Lung (tissue), 11 donors: ENCODE measurements at regions not wholly inside any gene's neighbourhood (a gene's known extent, or its start where the extent isn't known, plus 50 kb on each side); places are given as distances from the start of the nearest gene placed in this dataset.

Source experiments
- ATAC-seq: fragments of 200-7000 bp; cut with Tn5 transposase; one replicate; pipeline ENCODE4 v1.9.1; 2020; ENCODE audit warnings: moderate number of reproducible peaks; ENCODE audit not compliant: insufficient read depth, low FRiP score
- DNase-seq, 3 donors: peaks; one replicate each; pipeline ENCODE4 v3.0.0-alpha.2; 2013 to 2017
- H3K27ac ChIP-seq, 2 donors: one replicate each; pipeline ENCODE4 v1.5.1; 2013; ENCODE audit warnings: mild to moderate bottlenecking in 2 of 2, moderate library complexity in 2 of 2, control low read depth in 1 of 2, inconsistent platforms in 1 of 2, low read depth in 1 of 2, low read length in 1 of 2
- H3K27me3 ChIP-seq, 3 donors: one replicate each; pipeline ENCODE4 v1.5.1; 2013; ENCODE audit warnings: low read length in 2 of 3; ENCODE audit not compliant: control insufficient read depth in 3 of 3, insufficient read depth in 3 of 3
- H3K36me3 ChIP-seq, 4 donors: one replicate each; pipeline ENCODE4 v1.5.1; 2013; ENCODE audit warnings: low read length in 4 of 4, mild to moderate bottlenecking in 1 of 4, moderate library complexity in 1 of 4; ENCODE audit not compliant: control insufficient read depth in 4 of 4, insufficient read depth in 4 of 4
- H3K4me1 ChIP-seq, 5 donors: one replicate each; pipeline ENCODE4 v1.5.1; 2013; ENCODE audit warnings: low read length in 5 of 5, mild to moderate bottlenecking in 2 of 5, moderate library complexity in 1 of 5; ENCODE audit not compliant: control insufficient read depth in 5 of 5, insufficient read depth in 5 of 5
- H3K4me3 ChIP-seq: one replicate; pipeline ENCODE4 v1.5.1; 2013; ENCODE audit warnings: mild to moderate bottlenecking, control low read depth, moderate library complexity
- H3K9ac ChIP-seq, 2 donors: one replicate each; pipeline ENCODE4 v1.5.1; 2013; ENCODE audit warnings: low read length in 2 of 2, control low read depth in 1 of 2; ENCODE audit not compliant: insufficient read depth in 1 of 2
- H3K9me3 ChIP-seq, 4 donors: one replicate each; pipeline ENCODE4 v1.5.1; 2013; ENCODE audit warnings: low read length in 3 of 4, mild to moderate bottlenecking in 1 of 4, moderate library complexity in 1 of 4; ENCODE audit not compliant: control insufficient read depth in 4 of 4, insufficient read depth in 3 of 4
- WGBS, 2 donors: extraction: QIAGEN DNeasy Blood & Tissue Kit; methylation state at CpG; one replicate each; pipeline ENCODE4 v1.1.7; 2013; 5-methylcytosine and 5-hydroxymethylcytosine counted together
- TF ChIP-seq, protein P1 (sequence below): IDR thresholded peaks from 2 replicates; pipeline ENCODE4 v1.5.1; 2012; ENCODE audit warnings: mild to moderate bottlenecking; ENCODE audit errors: control extremely low read depth, extremely low read depth
- donor health status: control.
- donor health status: control.
- donor health status: Bipolar disorder and iron deficiency.
- donor health status: healthy.
- donor health status: DM: yes; HTN: yes; CAD: no.

- no peaks in the 10 kb centered on the region for H3K4me1 ChIP-seq
- ATAC-seq (no peak), DNase-seq (no peak)
- no peak overlapping the region for H3K9ac ChIP-seq
- H3K4me3 ChIP-seq, result no peak overlapping the region
- peaks cover 0 to 6% (median 0%) of the 10 kb centered on the region in 4 donors for H3K9me3 ChIP-seq
- TF ChIP-seq, protein P1, sequence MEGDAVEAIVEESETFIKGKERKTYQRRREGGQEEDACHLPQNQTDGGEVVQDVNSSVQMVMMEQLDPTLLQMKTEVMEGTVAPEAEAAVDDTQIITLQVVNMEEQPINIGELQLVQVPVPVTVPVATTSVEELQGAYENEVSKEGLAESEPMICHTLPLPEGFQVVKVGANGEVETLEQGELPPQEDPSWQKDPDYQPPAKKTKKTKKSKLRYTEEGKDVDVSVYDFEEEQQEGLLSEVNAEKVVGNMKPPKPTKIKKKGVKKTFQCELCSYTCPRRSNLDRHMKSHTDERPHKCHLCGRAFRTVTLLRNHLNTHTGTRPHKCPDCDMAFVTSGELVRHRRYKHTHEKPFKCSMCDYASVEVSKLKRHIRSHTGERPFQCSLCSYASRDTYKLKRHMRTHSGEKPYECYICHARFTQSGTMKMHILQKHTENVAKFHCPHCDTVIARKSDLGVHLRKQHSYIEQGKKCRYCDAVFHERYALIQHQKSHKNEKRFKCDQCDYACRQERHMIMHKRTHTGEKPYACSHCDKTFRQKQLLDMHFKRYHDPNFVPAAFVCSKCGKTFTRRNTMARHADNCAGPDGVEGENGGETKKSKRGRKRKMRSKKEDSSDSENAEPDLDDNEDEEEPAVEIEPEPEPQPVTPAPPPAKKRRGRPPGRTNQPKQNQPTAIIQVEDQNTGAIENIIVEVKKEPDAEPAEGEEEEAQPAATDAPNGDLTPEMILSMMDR, result no peak
- WGBS, 2 donors, result 8 to 36% methylated on average over 1 of the region's 1 CpG
- peaks cover 6 to 18% (median 7%) of the 10 kb centered on the region in 3 donors for H3K27me3 ChIP-seq
- H3K36me3 ChIP-seq, result no peaks in the 10 kb centered on the region
- no peak overlapping the region for H3K27ac ChIP-seq
Measured at GRCh38 chr17:36702636-36703035, 101.3 kb downstream of the MRM1 start.

DNA sequence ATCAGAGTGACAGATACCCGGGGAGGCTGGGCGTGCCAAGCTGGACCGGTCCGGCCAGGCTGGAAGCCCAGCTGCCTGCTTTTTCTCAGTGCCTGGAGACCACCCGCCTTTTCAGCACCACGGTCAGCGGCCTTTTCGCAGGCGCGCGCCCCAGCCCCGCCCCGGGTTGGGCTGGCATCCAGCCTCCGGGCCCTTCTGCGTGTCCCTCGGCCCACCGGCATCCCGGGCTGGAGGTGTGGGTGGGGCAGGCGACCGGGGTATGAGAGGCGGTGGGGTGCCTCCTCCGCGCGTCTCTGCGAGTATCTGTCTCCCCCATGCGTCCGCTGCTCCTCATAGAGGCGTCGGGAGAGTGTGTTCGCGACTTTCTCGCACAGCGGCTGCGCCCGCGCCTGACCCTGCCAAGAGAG lies 102.5 kb downstream of the MRM1 start:
- DNase-seq, result peak; percentile 70 to 76 (median 75)
- 5 to 6% methylated on average over 36 of the region's 36 CpGs for WGBS, 2 donors
- Histone ChIP-seq H3K36me3 (no peaks in the 10 kb centered on the region), H3K27ac (no peak overlapping the region), H3K4me1 (no peaks in the 10 kb centered on the region), H3K4me3 (no peak overlapping the region), H3K9ac (no peak overlapping the region), H3K9me3 (peaks cover 0 to 6% (median 0%) of the 10 kb centered on the region in 4 donors), H3K27me3 (peaks cover 6 to 18% (median 7%) of the 10 kb centered on the region in 3 donors)
- no peak for ATAC-seq
- TF ChIP-seq, protein P1, result no peak

DNA sequence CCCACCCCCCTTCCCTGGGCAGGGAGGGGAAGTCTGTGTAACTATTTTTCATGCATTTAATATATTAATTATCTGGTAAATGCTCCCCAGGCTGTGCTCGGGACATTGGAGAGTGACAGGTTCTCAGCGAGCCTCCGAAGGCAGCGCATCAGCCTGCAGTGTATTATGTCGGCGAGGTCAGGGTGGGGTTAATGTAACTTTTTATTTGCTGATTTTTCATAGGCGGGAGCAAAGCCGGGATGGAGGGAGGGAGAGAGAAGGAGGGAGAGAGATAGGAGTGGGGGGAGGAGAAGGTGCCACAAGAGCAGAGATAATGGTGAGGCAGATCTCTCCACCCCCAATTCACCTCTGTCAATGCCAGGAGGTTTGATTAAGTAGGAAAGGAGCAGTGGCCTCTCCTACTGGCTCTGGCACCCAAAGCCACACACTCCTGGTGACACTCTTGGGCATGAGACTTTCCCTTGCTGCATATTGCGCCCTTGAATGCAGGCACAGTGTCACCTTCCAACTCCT lies 104.0 kb downstream of the MRM1 start:
- ATAC-seq (no peak), DNase-seq (no peak)
- no peak overlapping the region for H3K4me3 ChIP-seq
- 60 to 79% methylated on average over 9 of the region's 9 CpGs for WGBS, 2 donors
- no peaks in the 10 kb centered on the region for H3K36me3 ChIP-seq
- peaks cover 6 to 18% (median 7%) of the 10 kb centered on the region in 3 donors for H3K27me3 ChIP-seq
- no peak overlapping the region for H3K27ac ChIP-seq
- H3K9ac ChIP-seq, result no peak overlapping the region
- TF ChIP-seq, protein P1, result no peak
- H3K9me3 ChIP-seq, result peaks cover 0 to 6% (median 0%) of the 10 kb centered on the region in 4 donors
- no peaks in the 10 kb centered on the region for H3K4me1 ChIP-seq
